ENCODE measurements at regions not wholly inside any gene's neighbourhood (a gene's known extent, or its start where the extent isn't known, plus 50 kb on each side); places are given as distances from the start of the nearest gene placed in this dataset.

GRCh38 chr1:191857600-191857999, 300.7 kb upstream of the RGS18 start:
- Histone ChIP-seq H3K27me3 (replicated peaks in 1 of 2; ENCODE audit: control insufficient read depth in 2 of 2, extremely low read depth in 1 of 2, insufficient read depth in 2 of 2, low read length in 1 of 2) (no peaks in the 10 kb centered on the region), H3K27ac (ENCODE audit: low read length) (no peak overlapping the region), H3K9me3 (no peaks in the 10 kb centered on the region), H3K4me3 (ENCODE audit: control insufficient read depth in 1 of 2, extremely low read depth in 1 of 2, low read length in 1 of 2) (no peak overlapping the region), H3K36me3 (ENCODE audit: control insufficient read depth in 2 of 2, extremely low read depth in 1 of 2, insufficient read depth in 1 of 2, low read length in 1 of 2) (no peaks in the 10 kb centered on the region), H3K4me1 (ENCODE audit: control insufficient read depth in 1 of 2, extremely low read depth in 1 of 2, insufficient read depth in 2 of 2, low read length in 2 of 2) (no peaks in the 10 kb centered on the region)
- Mint-ChIP-seq H3K9me3 (peaks cover 8 to 14% (median 11%) of the 10 kb centered on the region in 3 donors), H3K36me3 (no peaks in the 10 kb centered on the region), H3K27me3 (no peaks in the 10 kb centered on the region), H3K4me3 (no peak overlapping the region), H3K27ac (no peak overlapping the region), H3K4me1 (no peaks in the 10 kb centered on the region)
- CTCF ChIA-PET, result no interaction called here
- POLR2A ChIA-PET, result no interaction called here
- ATAC-seq (replicated peaks in 1 of 4) (no peak), DNase-seq (no peak)
- no CpG with 5 or more reads among the region's 1 CpG for WGBS (ENCODE audit: insufficient coverage)

GRCh38 chr1:191865479-191865878, 292.8 kb upstream of the RGS18 start:
- ChIA-PET POLR2A (no interaction called here), CTCF (no interaction called here)
- no peaks in the 10 kb centered on the region for H3K36me3 Mint-ChIP-seq
- H3K4me1 ChIP-seq (ENCODE audit: control insufficient read depth in 1 of 2, extremely low read depth in 1 of 2, insufficient read depth in 2 of 2, low read length in 2 of 2), result no peaks in the 10 kb centered on the region
- 78% methylated on average over 4 of the region's 6 CpGs for WGBS (ENCODE audit: insufficient coverage)
- H3K4me1 Mint-ChIP-seq, result no peaks in the 10 kb centered on the region
- H3K27ac ChIP-seq (ENCODE audit: low read length), result no peak overlapping the region
- no peaks in the 10 kb centered on the region for H3K27me3 Mint-ChIP-seq
- no peak overlapping the region for H3K4me3 Mint-ChIP-seq
- H3K4me3 ChIP-seq (ENCODE audit: control insufficient read depth in 1 of 2, extremely low read depth in 1 of 2, low read length in 1 of 2), result no peak overlapping the region
- DNase-seq, result no peak
- no peaks in the 10 kb centered on the region for H3K9me3 ChIP-seq
- H3K36me3 ChIP-seq (ENCODE audit: control insufficient read depth in 2 of 2, extremely low read depth in 1 of 2, insufficient read depth in 1 of 2, low read length in 1 of 2), result no peaks in the 10 kb centered on the region
- no peak for ATAC-seq (replicated peaks in 1 of 4)
- H3K9me3 Mint-ChIP-seq, result peaks cover 19 to 43% (median 27%) of the 10 kb centered on the region in 3 donors
- H3K27me3 ChIP-seq (replicated peaks in 1 of 2; ENCODE audit: control insufficient read depth in 2 of 2, extremely low read depth in 1 of 2, insufficient read depth in 2 of 2, low read length in 1 of 2), result no peaks in the 10 kb centered on the region
- H3K27ac Mint-ChIP-seq, result no peak overlapping the region

GRCh38 chr1:191866155-191866554, 292.1 kb upstream of the RGS18 start:
- ChIA-PET CTCF (no interaction called here), POLR2A (no interaction called here)
- Mint-ChIP-seq H3K27ac (no peak overlapping the region), H3K4me3 (no peak overlapping the region), H3K9me3 (peaks cover 19 to 39% (median 27%) of the 10 kb centered on the region in 3 donors), H3K4me1 (no peaks in the 10 kb centered on the region), H3K27me3 (no peaks in the 10 kb centered on the region), H3K36me3 (no peaks in the 10 kb centered on the region)
- DNase-seq, result no peak
- no peak for ATAC-seq (replicated peaks in 1 of 4)
- no CpG with 5 or more reads among the region's 2 CpGs for WGBS (ENCODE audit: insufficient coverage)
- no peak overlapping the region for H3K27ac ChIP-seq (ENCODE audit: low read length)
- H3K9me3 ChIP-seq, result no peaks in the 10 kb centered on the region
- H3K4me3 ChIP-seq (ENCODE audit: control insufficient read depth in 1 of 2, extremely low read depth in 1 of 2, low read length in 1 of 2), result no peak overlapping the region
- H3K36me3 ChIP-seq (ENCODE audit: control insufficient read depth in 2 of 2, extremely low read depth in 1 of 2, insufficient read depth in 1 of 2, low read length in 1 of 2), result no peaks in the 10 kb centered on the region
- H3K27me3 ChIP-seq (replicated peaks in 1 of 2; ENCODE audit: control insufficient read depth in 2 of 2, extremely low read depth in 1 of 2, insufficient read depth in 2 of 2, low read length in 1 of 2), result no peaks in the 10 kb centered on the region
- no peaks in the 10 kb centered on the region for H3K4me1 ChIP-seq (ENCODE audit: control insufficient read depth in 1 of 2, extremely low read depth in 1 of 2, insufficient read depth in 2 of 2, low read length in 2 of 2)

- no CpG with 5 or more reads among the region's 3 CpGs for WGBS (ENCODE audit: insufficient coverage)
- Mint-ChIP-seq H3K27ac (no peak overlapping the region), H3K27me3 (no peaks in the 10 kb centered on the region), H3K4me1 (no peaks in the 10 kb centered on the region), H3K9me3 (peaks cover 2 to 24% (median 9%) of the 10 kb centered on the region in 3 donors), H3K36me3 (no peaks in the 10 kb centered on the region), H3K4me3 (no peak overlapping the region)
- no peak for ATAC-seq (replicated peaks in 1 of 4)
- no peaks in the 10 kb centered on the region for H3K27me3 ChIP-seq (replicated peaks in 1 of 2; ENCODE audit: control insufficient read depth in 2 of 2, extremely low read depth in 1 of 2, insufficient read depth in 2 of 2, low read length in 1 of 2)
- H3K36me3 ChIP-seq (ENCODE audit: control insufficient read depth in 2 of 2, extremely low read depth in 1 of 2, insufficient read depth in 1 of 2, low read length in 1 of 2), result no peaks in the 10 kb centered on the region
- H3K9me3 ChIP-seq, result no peaks in the 10 kb centered on the region
- no peaks in the 10 kb centered on the region for H3K4me1 ChIP-seq (ENCODE audit: control insufficient read depth in 1 of 2, extremely low read depth in 1 of 2, insufficient read depth in 2 of 2, low read length in 2 of 2)
- H3K4me3 ChIP-seq (ENCODE audit: control insufficient read depth in 1 of 2, extremely low read depth in 1 of 2, low read length in 1 of 2), result no peak overlapping the region
- POLR2A ChIA-PET, result no interaction called here
- CTCF ChIA-PET, result no interaction called here
- H3K27ac ChIP-seq (ENCODE audit: low read length), result no peak overlapping the region
- DNase-seq, result no peak
Measured at GRCh38 chr1:191869790-191870312, 288.4 kb upstream of the RGS18 start.

- H3K4me1 ChIP-seq (ENCODE audit: control insufficient read depth in 1 of 2, extremely low read depth in 1 of 2, insufficient read depth in 2 of 2, low read length in 2 of 2), result no peaks in the 10 kb centered on the region
- H3K4me3 Mint-ChIP-seq, result no peak overlapping the region
- H3K27ac ChIP-seq (ENCODE audit: low read length), result no peak overlapping the region
- H3K9me3 Mint-ChIP-seq, result peaks cover 2 to 20% (median 4%) of the 10 kb centered on the region in 3 donors
- DNase-seq (no peak), ATAC-seq (replicated peaks in 1 of 4) (no peak)
- no peaks in the 10 kb centered on the region for H3K36me3 Mint-ChIP-seq
- no peaks in the 10 kb centered on the region for H3K9me3 ChIP-seq
- POLR2A ChIA-PET, result no interaction called here
- H3K4me1 Mint-ChIP-seq, result no peaks in the 10 kb centered on the region
- no peaks in the 10 kb centered on the region for H3K36me3 ChIP-seq (ENCODE audit: control insufficient read depth in 2 of 2, extremely low read depth in 1 of 2, insufficient read depth in 1 of 2, low read length in 1 of 2)
- CTCF ChIA-PET, result no interaction called here
- no peaks in the 10 kb centered on the region for H3K27me3 Mint-ChIP-seq
- H3K4me3 ChIP-seq (ENCODE audit: control insufficient read depth in 1 of 2, extremely low read depth in 1 of 2, low read length in 1 of 2), result no peak overlapping the region
- no CpG with 5 or more reads among the region's 3 CpGs for WGBS (ENCODE audit: insufficient coverage)
- H3K27me3 ChIP-seq (replicated peaks in 1 of 2; ENCODE audit: control insufficient read depth in 2 of 2, extremely low read depth in 1 of 2, insufficient read depth in 2 of 2, low read length in 1 of 2), result no peaks in the 10 kb centered on the region
- H3K27ac Mint-ChIP-seq, result no peak overlapping the region
Measured at GRCh38 chr1:191870490-191870889, 287.8 kb upstream of the RGS18 start.

GRCh38 chr1:191875994-191876393, 282.3 kb upstream of the RGS18 start:
- Mint-ChIP-seq H3K9me3 (peaks cover 0 to 9% (median 3%) of the 10 kb centered on the region in 3 donors), H3K4me1 (no peaks in the 10 kb centered on the region), H3K27ac (no peak overlapping the region), H3K27me3 (no peaks in the 10 kb centered on the region), H3K36me3 (no peaks in the 10 kb centered on the region), H3K4me3 (no peak overlapping the region)
- Histone ChIP-seq H3K36me3 (ENCODE audit: control insufficient read depth in 2 of 2, extremely low read depth in 1 of 2, insufficient read depth in 1 of 2, low read length in 1 of 2) (no peaks in the 10 kb centered on the region), H3K4me1 (ENCODE audit: control insufficient read depth in 1 of 2, extremely low read depth in 1 of 2, insufficient read depth in 2 of 2, low read length in 2 of 2) (no peaks in the 10 kb centered on the region), H3K9me3 (no peaks in the 10 kb centered on the region), H3K27me3 (replicated peaks in 1 of 2; ENCODE audit: control insufficient read depth in 2 of 2, extremely low read depth in 1 of 2, insufficient read depth in 2 of 2, low read length in 1 of 2) (no peaks in the 10 kb centered on the region), H3K27ac (ENCODE audit: low read length) (no peak overlapping the region), H3K4me3 (ENCODE audit: control insufficient read depth in 1 of 2, extremely low read depth in 1 of 2, low read length in 1 of 2) (no peak overlapping the region)
- POLR2A ChIA-PET, result no interaction called here
- CTCF ChIA-PET, result no interaction called here
- ATAC-seq (replicated peaks in 1 of 4), result no peak
- no CpG with 5 or more reads among the region's 1 CpG for WGBS (ENCODE audit: insufficient coverage)
- DNase-seq, result no peak

GRCh38 chr1:191876631-191877030, 281.6 kb upstream of the RGS18 start:
- H3K27me3 ChIP-seq (replicated peaks in 1 of 2; ENCODE audit: control insufficient read depth in 2 of 2, extremely low read depth in 1 of 2, insufficient read depth in 2 of 2, low read length in 1 of 2), result no peaks in the 10 kb centered on the region
- Mint-ChIP-seq H3K27me3 (no peaks in the 10 kb centered on the region), H3K36me3 (no peaks in the 10 kb centered on the region), H3K4me3 (no peak overlapping the region), H3K9me3 (peaks cover 0 to 9% (median 3%) of the 10 kb centered on the region in 3 donors), H3K4me1 (no peaks in the 10 kb centered on the region), H3K27ac (no peak overlapping the region)
- H3K36me3 ChIP-seq (ENCODE audit: control insufficient read depth in 2 of 2, extremely low read depth in 1 of 2, insufficient read depth in 1 of 2, low read length in 1 of 2), result no peaks in the 10 kb centered on the region
- H3K4me3 ChIP-seq (ENCODE audit: control insufficient read depth in 1 of 2, extremely low read depth in 1 of 2, low read length in 1 of 2), result no peak overlapping the region
- ChIA-PET CTCF (no interaction called here), POLR2A (no interaction called here)
- DNase-seq, result no peak
- no peaks in the 10 kb centered on the region for H3K4me1 ChIP-seq (ENCODE audit: control insufficient read depth in 1 of 2, extremely low read depth in 1 of 2, insufficient read depth in 2 of 2, low read length in 2 of 2)
- WGBS (ENCODE audit: insufficient coverage), result no CpG with 5 or more reads among the region's 1 CpG
- no peaks in the 10 kb centered on the region for H3K9me3 ChIP-seq
- ATAC-seq (replicated peaks in 1 of 4), result no peak
- no peak overlapping the region for H3K27ac ChIP-seq (ENCODE audit: low read length)

All from T-cell (primary cell).